ENCODE measurements at regions not wholly inside any gene's neighbourhood (a gene's known extent, or its start where the extent isn't known, plus 50 kb on each side); places are given as distances from the start of the nearest gene placed in this dataset.

- TF ChIP-seq ZNF362 (tag by site-specific recombination; IDR thresholded peaks at IDR 0.05) (no peak), ZBTB48 (tag by site-specific recombination; IDR thresholded peaks at IDR 0.05) (no peak), ZNF23 (tag by site-specific recombination; IDR thresholded peaks at IDR 0.05; ENCODE audit: borderline replicate concordance) (no peak), PRDM6 (tag by site-specific recombination; IDR thresholded peaks at IDR 0.05) (no peak), ZFP3 (tag by site-specific recombination; IDR thresholded peaks at IDR 0.05; ENCODE audit: low read depth) (no peak), ZNF791 (tag by site-specific recombination; IDR thresholded peaks at IDR 0.05) (no peak), ZNF629 (tag by site-specific recombination; IDR thresholded peaks at IDR 0.05) (no peak), BCL11B (tag by site-specific recombination; IDR thresholded peaks at IDR 0.05; ENCODE audit: low read depth) (no peak), ZNF76 (tag by site-specific recombination; IDR thresholded peaks at IDR 0.05; ENCODE audit: borderline replicate concordance, low read depth) (no peak)
These were observed 77.0 kb upstream of the IL12A start (continued) for GRCh38 chr3:159911664-159912037.

- H3K36me3 ChIP-seq (ENCODE audit: control insufficient read depth in 2 of 2, insufficient read depth in 1 of 2, low read length in 2 of 2), result no peaks in the 10 kb centered on the region
- H3K9me3 ChIP-seq (ENCODE audit: control insufficient read depth, insufficient read depth, low read depth, low read length), result no peaks in the 10 kb centered on the region
- H3K4me1 ChIP-seq (ENCODE audit: control insufficient read depth, insufficient read depth, low read length), result no peaks in the 10 kb centered on the region
- ChIA-PET CTCF (no interaction called here), POLR2A (no interaction called here)
- no peak overlapping the region for H3K4me3 ChIP-seq (ENCODE audit: low read depth, low read length)
- TF ChIP-seq ZNF354C (tag by site-specific recombination; IDR thresholded peaks at IDR 0.05; ENCODE audit: borderline replicate concordance, low read depth), result no peak
- no peak for TF ChIP-seq ZBTB7A (tag by site-specific recombination; IDR thresholded peaks at IDR 0.05; ENCODE audit: low read depth)
- no peak for TF ChIP-seq PBX3 (CRISPR knock-in tag; IDR thresholded peaks at IDR 0.05)
- no peak for TF ChIP-seq ZNF184 (tag by site-specific recombination; IDR thresholded peaks at IDR 0.05)
- no peak for TF ChIP-seq ZNF16 (tag by site-specific recombination; IDR thresholded peaks at IDR 0.05; ENCODE audit: low read depth)
- H3K27ac ChIP-seq (ENCODE audit: extremely low read depth, low read depth, low read length), result no peak overlapping the region
These were observed 74.8 kb upstream of the IL12A start for GRCh38 chr3:159913712-159914414.

GRCh38 chr3:159914426-159914825, 74.2 kb upstream of the IL12A start:
- no peak for TF ChIP-seq ZNF391 (tag by site-specific recombination; IDR thresholded peaks at IDR 0.05; ENCODE audit: borderline replicate concordance, low read depth)
- no peak for TF ChIP-seq ZNF639 (tag by site-specific recombination; IDR thresholded peaks at IDR 0.05)
- CTCF ChIA-PET, result interaction anchor here (0.6 kb wide), 1 partner anchor 92 kb away, joined by 4 read pairs; no protein-coding TSS in a partner anchor
- POLR2A ChIA-PET, result no interaction called here

More at GRCh38 chr3:159914426-159914825, 74.2 kb upstream of the IL12A start:
- H3K4me3 ChIP-seq (ENCODE audit: low read depth, low read length), result no peak overlapping the region
- no peaks in the 10 kb centered on the region for H3K4me1 ChIP-seq (ENCODE audit: control insufficient read depth, insufficient read depth, low read length)
- H3K36me3 ChIP-seq (ENCODE audit: control insufficient read depth in 2 of 2, insufficient read depth in 1 of 2, low read length in 2 of 2), result no peaks in the 10 kb centered on the region
- no peak overlapping the region for H3K27ac ChIP-seq (ENCODE audit: extremely low read depth, low read depth, low read length)
- no peaks in the 10 kb centered on the region for H3K9me3 ChIP-seq (ENCODE audit: control insufficient read depth, insufficient read depth, low read depth, low read length)

All from HEK293 (cell line).